IMR-90 (cell line): ENCODE measurements at regions not wholly inside any gene's neighbourhood (a gene's known extent, or its start where the extent isn't known, plus 50 kb on each side); places are given as distances from the start of the nearest gene placed in this dataset.

ENCODE experiments used
- BHLHE40 ChIP-seq: fragments of 150-350 bp; IDR thresholded peaks from 2 replicates; pipeline ENCODE4 v1.6.1; 2016; ENCODE audit warnings: mild to moderate bottlenecking, low read depth, low read length
- CEBPB ChIP-seq: IDR thresholded peaks from 2 replicates; pipeline ENCODE4 v1.6.1; 2012; ENCODE audit warnings: low read depth, low read length, improper control_type of control experiment
- CHD1 ChIP-seq: IDR thresholded peaks from 2 replicates; pipeline ENCODE4 v1.6.1; 2012; ENCODE audit warnings: low read depth, low read length, improper control_type of control experiment
- CTCF ChIP-seq: conservative IDR thresholded peaks from 2 replicates; pipeline ENCODE4 v1.5.1; 2012; ENCODE audit warnings: mild to moderate bottlenecking, low read depth, low read length, improper control_type of control experiment
- ELK1 ChIP-seq: fragments of 150-350 bp; IDR thresholded peaks from 2 replicates; pipeline ENCODE4 v1.6.1; 2016; ENCODE audit warnings: low read depth, mild to moderate bottlenecking, low read length, moderate library complexity, borderline replicate concordance
- FOS ChIP-seq: fragments of 150-350 bp; IDR thresholded peaks from 2 replicates; pipeline ENCODE4 v1.6.1; 2016; ENCODE audit warnings: low read depth, low read length
- MAZ ChIP-seq: IDR thresholded peaks from 2 replicates; pipeline ENCODE4 v1.6.1; 2012; ENCODE audit warnings: low read depth, mild to moderate bottlenecking, low read length, improper control_type of control experiment, moderate library complexity, borderline replicate concordance
- MXI1 ChIP-seq: IDR thresholded peaks from 2 replicates; pipeline ENCODE4 v1.6.1; 2012; ENCODE audit warnings: low read depth, mild to moderate bottlenecking, low read length, moderate library complexity, borderline replicate concordance
- NFE2L2 ChIP-seq: fragments of 150-350 bp; IDR thresholded peaks from 2 replicates; pipeline ENCODE4 v1.6.1; 2016; ENCODE audit warnings: low read depth, mild to moderate bottlenecking, low read length
- POLR2A ChIP-seq: IDR thresholded peaks from 2 replicates; pipeline ENCODE4 v1.6.1; 2012; ENCODE audit warnings: mild to moderate bottlenecking, low read depth, low read length
- RAD21 ChIP-seq: IDR thresholded peaks from 2 replicates; pipeline ENCODE4 v1.6.1; 2012; ENCODE audit warnings: low read length, improper control_type of control experiment
- RCOR1 ChIP-seq: IDR thresholded peaks from 2 replicates; pipeline ENCODE4 v1.6.1; 2012; ENCODE audit warnings: mild to moderate bottlenecking, low read length, improper control_type of control experiment; ENCODE audit not compliant: insufficient replicate concordance
- RFX5 ChIP-seq: IDR thresholded peaks from 2 replicates; pipeline ENCODE4 v1.8.0; 2012; ENCODE audit warnings: low read depth, mild to moderate bottlenecking, low read length, moderate library complexity
- USF2 ChIP-seq: fragments of 150-350 bp; IDR thresholded peaks from 2 replicates; pipeline ENCODE4 v1.6.1; 2017; ENCODE audit warnings: mild to moderate bottlenecking, antibody characterized with exemption, low read length, low read depth

- TF ChIP-seq POLR2A (no peak), CTCF (no peak), CHD1 (no peak), ELK1 (no peak), MXI1 (no peak), USF2 (no peak), RCOR1 (no peak), RAD21 (no peak), RFX5 (no peak), BHLHE40 (no peak), FOS (no peak), CEBPB (no peak), MAZ (no peak), NFE2L2 (no peak)
Observed at GRCh38 chr10:4607681-4608080, 218.3 kb upstream of the AKR1E2 start.
